SK-N-MC (cell line): ENCODE measurements at regions not wholly inside any gene's neighbourhood (a gene's known extent, or its start where the extent isn't known, plus 50 kb on each side); places are given as distances from the start of the nearest gene placed in this dataset.

ENCODE experiments used
- EZH2 ChIP-seq: fragments of 200-600 bp; sonication (generic); IDR thresholded peaks from one replicate; pipeline ENCODE4 v1.6.1; 2017; ENCODE audit warnings: antibody characterized with exemption
- FOXP2 ChIP-seq: optimal IDR thresholded peaks from 2 replicates; pipeline ENCODE3; 2011; ENCODE audit warnings: mild to moderate bottlenecking, moderate library complexity; ENCODE audit not compliant: insufficient read depth; ENCODE audit errors: extremely low read length, control extremely low read depth
- POLR2AphosphoS5 ChIP-seq: IDR thresholded peaks from 2 replicates; pipeline ENCODE4 v1.6.1; 2012; ENCODE audit warnings: mild to moderate bottlenecking, low read depth, low read length, borderline replicate concordance

- TF ChIP-seq EZH2 (no peak), POLR2AphosphoS5 (no peak), FOXP2 (no peak)
Measured at GRCh38 chr10:123563581-123563855, 102.6 kb upstream of the GPR26 start.
